Spleen (tissue), 11 donors: ENCODE measurements at regions not wholly inside any gene's neighbourhood (a gene's known extent, or its start where the extent isn't known, plus 50 kb on each side); places are given as distances from the start of the nearest gene placed in this dataset.
A peak's percentile ranks its signal among the peaks of the same experiment; 100 is the strongest.

Source experiments
- DNase-seq: peaks from one replicate; pipeline ENCODE4 v3.0.0-alpha.2; 2020
- H3K27ac ChIP-seq, 8 donors: fragments of 200-600 bp; sonication (generic) in 7 of 8; 1 replicate in 4 of 8; 2 replicates in 4 of 8; pipeline versions ENCODE4 v1.5.0 to v1.8.0; 2016 to 2021; ENCODE audit warnings: inconsistent platforms in 4 of 8, mild to moderate bottlenecking in 4 of 8, moderate library complexity in 1 of 8
- H3K27me3 ChIP-seq, 7 donors: fragments of 200-600 bp; sonication (generic) in 6 of 7; replicated peaks in 1 of 7; 1 replicate in 4 of 7; 2 replicates in 3 of 7; pipeline versions ENCODE4 v1.5.0 to v1.8.0; 2016 to 2021; ENCODE audit warnings: inconsistent platforms in 3 of 7, mild to moderate bottlenecking in 1 of 7
- H3K36me3 ChIP-seq, 6 donors: fragments of 200-600 bp; sonication (generic) in 5 of 6; 1 replicate in 4 of 6; 2 replicates in 2 of 6; pipeline versions ENCODE4 v1.5.0 to v1.8.0; 2016 to 2021; ENCODE audit warnings: inconsistent platforms in 2 of 6
- H3K4me1 ChIP-seq, 6 donors: fragments of 200-600 bp; sonication (generic) in 5 of 6; 1 replicate in 3 of 6; 2 replicates in 3 of 6; pipeline versions ENCODE4 v1.5.0 to v1.8.0; 2016 to 2021; ENCODE audit warnings: inconsistent platforms in 3 of 6
- H3K4me3 ChIP-seq, 8 donors: fragments of 200-600 bp; sonication (generic) in 7 of 8; 1 replicate in 4 of 8; 2 replicates in 4 of 8; pipeline versions ENCODE4 v1.5.0 to v1.8.0; 2016 to 2021; ENCODE audit warnings: inconsistent platforms in 4 of 8, mild to moderate bottlenecking in 4 of 8, moderate library complexity in 2 of 8
- H3K9me3 ChIP-seq, 8 donors: fragments of 200-600 bp; sonication (generic) in 7 of 8; 1 replicate in 4 of 8; 2 replicates in 4 of 8; pipeline versions ENCODE4 v1.5.0 to v1.8.0; 2016 to 2021; ENCODE audit warnings: inconsistent platforms in 4 of 8
- POLR2A ChIP-seq, 3 donors: fragments of 450-650 bp; IDR thresholded peaks; one replicate each; pipeline ENCODE4 v1.5.1; 2017; ENCODE audit warnings: antibody characterized with exemption in 3 of 3, mild to moderate bottlenecking in 1 of 3
- POLR2AphosphoS5 ChIP-seq, 3 donors: sonication (generic); formaldehyde crosslinking; IDR thresholded peaks; one replicate each; pipeline ENCODE4 v1.5.1; 2017; ENCODE audit warnings: antibody characterized with exemption in 3 of 3
- WGBS, 5 donors: extraction: QIAGEN DNeasy Blood & Tissue Kit in 3 of 5; methylation state at CpG; one replicate each; pipeline versions ENCODE4 v1.1.5 to v1.1.7; 2013 to 2018; 5-methylcytosine and 5-hydroxymethylcytosine counted together
- intact Hi-C: fragments of 100-400 bp; cut with DNase I; formaldehyde crosslinking; loops from one replicate; pipeline ENCODE4 v1.15.0; 2023; ENCODE audit warnings: low total_unique reads
- TF ChIP-seq, protein P1 (sequence below), 11 experiments: fragments of 200-600 bp in 7 of 11; fragments of 450-650 bp in 4 of 11; sonication (generic) in 4 of 11; IDR thresholded peaks in 8 of 11; conservative IDR thresholded peaks in 3 of 11; 1 replicate in 7 of 11; 2 replicates in 4 of 11; pipeline versions ENCODE4 v1.4.0 to v1.8.0; 2016 to 2021; ENCODE audit warnings: antibody characterized with exemption in 11 of 11, inconsistent platforms in 4 of 11, mild to moderate bottlenecking in 1 of 11
- donor health status: healthy with polysubstance abuse.
- donor health status: DM: no; HTN: no; CAD: no; lungs with moderate emphysema.
- donor health status: DM: no; HTN: no; CAD: no.
- donor health status: Bipolar disorder and iron deficiency.
- donor health status: healthy.
- donor health status: DM: no; HTN: no; CAD: no.
- donor health status: DM: yes; HTN: yes; CAD: no.

DNA sequence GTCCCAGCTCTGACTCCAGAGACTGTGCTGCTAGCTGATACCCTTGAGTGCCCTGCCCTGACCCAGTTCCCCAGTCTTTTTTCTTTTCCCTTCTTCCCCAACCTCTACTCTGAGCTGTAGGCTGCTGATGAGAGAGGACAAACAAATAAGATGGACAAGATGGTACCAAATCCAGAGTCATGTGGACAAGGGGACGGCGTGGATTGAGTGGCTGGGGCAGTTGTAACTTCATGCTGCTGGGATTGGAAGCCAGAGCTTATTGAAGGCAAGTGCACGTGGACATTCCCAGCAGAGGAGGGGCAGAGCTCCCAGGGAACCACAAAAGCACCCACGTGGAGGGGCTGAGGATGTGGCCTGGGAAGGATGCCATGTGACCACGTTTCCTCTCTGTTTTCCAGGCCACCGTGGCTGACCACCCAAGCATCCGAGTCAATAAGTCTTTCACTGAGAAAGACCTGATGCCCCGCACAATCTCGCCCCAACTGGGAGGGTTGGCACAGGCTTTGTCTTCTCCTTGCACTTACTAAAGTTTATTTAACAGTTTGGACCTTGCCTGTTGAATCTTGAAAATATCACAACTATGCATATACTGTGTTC is 323.3 kb upstream of the ZNF507 start:
- no peak for DNase-seq

DNA sequence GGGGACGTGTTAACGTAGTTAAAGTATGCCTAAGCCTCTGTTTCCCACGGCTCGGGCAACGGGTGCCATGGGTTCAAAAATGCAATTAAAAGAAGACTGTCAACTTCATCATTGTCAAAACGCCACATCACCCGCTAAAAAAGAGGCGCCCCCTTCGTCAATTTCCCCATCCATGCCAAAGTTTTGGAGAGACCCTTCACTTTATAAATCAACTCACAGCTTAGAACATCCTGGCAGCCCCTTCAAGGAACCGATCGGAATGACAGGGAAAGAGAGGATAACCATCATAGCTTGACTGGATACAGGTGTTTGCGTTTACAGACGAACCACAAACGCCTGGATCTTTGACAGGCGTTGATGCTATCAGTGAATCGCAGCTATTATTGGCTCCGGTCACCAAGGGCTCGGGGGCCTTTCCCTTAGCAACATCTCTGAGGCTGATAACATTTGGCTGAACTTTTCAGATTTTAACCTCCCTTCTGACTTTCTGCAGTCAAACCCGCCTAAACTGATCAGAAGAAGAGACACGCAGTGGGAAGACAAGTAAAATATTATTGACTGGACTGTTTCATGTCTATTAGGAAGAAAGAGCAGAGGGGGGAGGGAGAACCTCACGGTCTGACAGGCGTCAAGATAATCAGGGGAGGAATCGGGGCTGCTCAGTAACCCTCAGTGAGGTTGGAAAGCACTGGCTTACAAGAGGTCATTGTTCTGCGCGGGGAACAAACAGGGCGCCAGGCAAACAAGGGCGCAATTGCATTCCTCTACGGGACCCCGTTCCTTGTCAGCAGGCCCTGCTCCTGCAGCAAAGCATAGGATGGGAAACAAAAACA is 322.5 kb upstream of the ZNF507 start:
- Histone ChIP-seq H3K36me3 (no peaks in the 10 kb centered on the region), H3K27ac (peak overlapping the region in 4 of 8 donors; percentile 0 to 44 (median 39)), H3K9me3 (peaks cover 0 to 55% (median 10%) of the 10 kb centered on the region in 8 donors), H3K27me3 (no peaks in the 10 kb centered on the region), H3K4me1 (no peaks in the 10 kb centered on the region), H3K4me3 (no peak overlapping the region)
- no peak for DNase-seq
- WGBS, 5 donors: 56 to 62% (median 61%) methylated on average over 29 of the region's 29 CpGs
- no peak for TF ChIP-seq POLR2A (IDR thresholded peaks at IDR 0.05)
- no peak for TF ChIP-seq POLR2AphosphoS5 (IDR thresholded peaks at IDR 0.05)
- TF ChIP-seq, protein P1, sequence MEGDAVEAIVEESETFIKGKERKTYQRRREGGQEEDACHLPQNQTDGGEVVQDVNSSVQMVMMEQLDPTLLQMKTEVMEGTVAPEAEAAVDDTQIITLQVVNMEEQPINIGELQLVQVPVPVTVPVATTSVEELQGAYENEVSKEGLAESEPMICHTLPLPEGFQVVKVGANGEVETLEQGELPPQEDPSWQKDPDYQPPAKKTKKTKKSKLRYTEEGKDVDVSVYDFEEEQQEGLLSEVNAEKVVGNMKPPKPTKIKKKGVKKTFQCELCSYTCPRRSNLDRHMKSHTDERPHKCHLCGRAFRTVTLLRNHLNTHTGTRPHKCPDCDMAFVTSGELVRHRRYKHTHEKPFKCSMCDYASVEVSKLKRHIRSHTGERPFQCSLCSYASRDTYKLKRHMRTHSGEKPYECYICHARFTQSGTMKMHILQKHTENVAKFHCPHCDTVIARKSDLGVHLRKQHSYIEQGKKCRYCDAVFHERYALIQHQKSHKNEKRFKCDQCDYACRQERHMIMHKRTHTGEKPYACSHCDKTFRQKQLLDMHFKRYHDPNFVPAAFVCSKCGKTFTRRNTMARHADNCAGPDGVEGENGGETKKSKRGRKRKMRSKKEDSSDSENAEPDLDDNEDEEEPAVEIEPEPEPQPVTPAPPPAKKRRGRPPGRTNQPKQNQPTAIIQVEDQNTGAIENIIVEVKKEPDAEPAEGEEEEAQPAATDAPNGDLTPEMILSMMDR (IDR thresholded peaks at IDR 0.05 in 8 of 11, conservative IDR thresholded peaks at IDR 0.05 in 3 of 11): no peak
- intact Hi-C loops: no loop called here

More for the DNA sequence above, 323.3 kb upstream of the ZNF507 start:
- H3K4me3 ChIP-seq: no peak overlapping the region
- 61 to 69% (median 67%) methylated on average over 9 of the region's 9 CpGs for WGBS, 5 donors
- intact Hi-C loops: no loop called here
- peaks cover 0 to 47% (median 10%) of the 10 kb centered on the region in 8 donors for H3K9me3 ChIP-seq
- no peaks in the 10 kb centered on the region for H3K36me3 ChIP-seq
- no peaks in the 10 kb centered on the region for H3K4me1 ChIP-seq
- no peaks in the 10 kb centered on the region for H3K27me3 ChIP-seq
- peak overlapping the region in 3 of 8 donors; percentile 0 to 44 (median 40) for H3K27ac ChIP-seq
- TF ChIP-seq POLR2AphosphoS5 (IDR thresholded peaks at IDR 0.05) (no peak), POLR2A (IDR thresholded peaks at IDR 0.05) (no peak)
- TF ChIP-seq, protein P1 (IDR thresholded peaks at IDR 0.05 in 8 of 11, conservative IDR thresholded peaks at IDR 0.05 in 3 of 11): no peak

DNA sequence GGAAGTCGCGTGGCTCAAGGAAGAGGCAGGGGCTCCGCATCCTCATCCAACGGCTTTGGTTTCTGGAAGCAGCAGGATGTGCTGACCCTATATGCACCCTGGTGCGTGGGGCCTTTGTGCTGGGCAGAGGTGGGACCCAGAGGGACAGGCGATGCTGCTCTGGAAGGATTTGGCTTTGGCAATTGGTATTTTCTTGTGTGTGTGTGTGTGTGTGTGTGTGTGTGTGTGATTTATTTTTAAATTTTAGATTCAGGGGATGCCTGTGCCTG is 321.9 kb upstream of the ZNF507 start:
- Histone ChIP-seq H3K9me3 (peaks cover 0 to 58% (median 10%) of the 10 kb centered on the region in 8 donors), H3K4me1 (no peaks in the 10 kb centered on the region), H3K27ac (peak overlapping the region in 3 of 8 donors; percentile 36 to 44 (median 42)), H3K4me3 (no peak overlapping the region), H3K36me3 (no peaks in the 10 kb centered on the region), H3K27me3 (no peaks in the 10 kb centered on the region)
- WGBS, 5 donors: 41 to 48% (median 43%) methylated on average over 6 of the region's 6 CpGs
- TF ChIP-seq POLR2A (IDR thresholded peaks at IDR 0.05) (no peak), POLR2AphosphoS5 (IDR thresholded peaks at IDR 0.05) (peak in 2 of 3 donors; percentile 12 to 35)
- intact Hi-C loops: no loop called here
- no peak for DNase-seq

DNA sequence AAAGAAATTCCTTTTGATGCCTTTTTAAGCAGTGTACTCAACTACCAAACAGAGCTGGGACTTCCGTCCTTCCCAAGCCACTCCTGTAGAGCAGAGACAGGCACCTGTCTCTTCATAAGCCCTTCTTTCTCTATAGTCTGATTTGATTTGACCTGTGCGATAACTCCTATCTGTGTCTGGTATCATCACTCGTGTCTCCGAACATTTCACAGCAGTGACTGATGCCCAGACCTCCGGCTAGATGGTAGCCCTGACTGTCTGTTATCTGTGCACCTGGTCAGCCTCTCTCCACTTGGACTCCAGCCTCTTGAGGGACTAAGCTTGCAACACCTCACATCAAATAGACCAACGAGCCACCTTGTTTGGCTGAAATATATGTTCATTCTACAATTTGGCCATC is 316.2 kb upstream of the ZNF507 start:
- DNase-seq: no peak
- H3K27ac ChIP-seq: no peak overlapping the region
- peaks cover 0 to 35% (median 0%) of the 10 kb centered on the region in 8 donors for H3K9me3 ChIP-seq
- no peaks in the 10 kb centered on the region for H3K4me1 ChIP-seq
- H3K4me3 ChIP-seq: no peak overlapping the region
- H3K27me3 ChIP-seq: no peaks in the 10 kb centered on the region
- intact Hi-C loops: no loop called here
- 80 to 94% (median 84%) methylated on average over 6 of the region's 6 CpGs for WGBS, 5 donors
- no peaks in the 10 kb centered on the region for H3K36me3 ChIP-seq
- TF ChIP-seq, protein P1 (IDR thresholded peaks at IDR 0.05 in 8 of 11, conservative IDR thresholded peaks at IDR 0.05 in 3 of 11): no peak
- TF ChIP-seq POLR2A (IDR thresholded peaks at IDR 0.05) (no peak), POLR2AphosphoS5 (IDR thresholded peaks at IDR 0.05) (no peak)
